ENCODE measurements at regions not wholly inside any gene's neighbourhood (a gene's known extent, or its start where the extent isn't known, plus 50 kb on each side); places are given as distances from the start of the nearest gene placed in this dataset.

DNA sequence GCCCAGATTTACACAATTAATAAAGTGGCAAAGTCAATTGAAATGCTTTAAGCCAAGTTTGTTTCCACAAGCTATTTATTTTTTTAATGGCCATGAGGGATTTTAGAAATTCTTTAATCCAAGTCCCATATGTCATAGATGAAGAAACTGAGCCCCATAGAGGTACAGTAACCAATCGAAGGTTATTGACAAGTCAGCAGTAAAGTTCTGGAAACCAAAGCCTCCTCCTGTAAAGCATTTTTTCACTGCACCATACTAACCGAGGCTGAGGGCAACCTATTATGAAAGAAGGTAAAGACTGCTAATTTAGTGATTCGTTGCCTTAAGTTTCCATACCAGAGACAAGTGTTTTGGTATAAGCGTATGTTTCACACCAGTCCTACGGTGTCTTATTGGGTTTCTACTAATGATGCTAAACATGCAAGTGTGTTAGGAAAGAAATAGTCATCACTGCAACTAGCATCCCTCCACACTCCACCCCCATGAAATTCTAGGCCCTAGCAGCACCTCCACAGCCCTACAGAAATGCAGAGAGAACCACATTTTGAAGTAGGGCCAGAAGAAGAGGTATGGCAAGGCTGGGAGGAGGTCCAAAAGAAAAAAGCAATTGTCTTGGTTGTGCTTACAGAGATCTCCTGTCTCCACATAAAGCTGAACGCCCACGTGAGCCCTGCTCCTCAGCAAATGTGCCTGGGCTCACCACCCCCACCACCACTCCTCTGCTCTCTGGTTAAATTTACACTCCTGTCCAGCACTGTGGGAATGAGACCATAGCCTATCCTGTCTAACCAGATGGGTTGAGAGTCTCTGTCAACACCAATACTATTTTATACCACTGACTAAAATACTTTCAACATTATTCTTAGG, 271.1 kb upstream of the G2E3 start:
- Histone ChIP-seq H4K20me1 (ENCODE audit: insufficient read depth) (no peaks in the 10 kb centered on the region), H3F3A (ENCODE audit: insufficient read depth) (peaks cover 6% of the 10 kb centered on the region), H3K4me1 (ENCODE audit: insufficient read depth) (peaks cover 9% of the 10 kb centered on the region), H3K36me3 (ENCODE audit: low read depth) (no peaks in the 10 kb centered on the region), H3K79me2 (ENCODE audit: insufficient read depth) (no peaks in the 10 kb centered on the region), H2AFZ (no peak overlapping the region), H3K4me3 (no peak overlapping the region), H3K9me3 (ENCODE audit: low read depth) (no peaks in the 10 kb centered on the region), H3K27me3 (replicated peaks; ENCODE audit: insufficient read depth) (no peaks in the 10 kb centered on the region), H3K9me2 (ENCODE audit: insufficient read depth) (no peaks in the 10 kb centered on the region), H3K4me2 (ENCODE audit: unreplicated experiment) (no peak overlapping the region), H3K27ac (no peak overlapping the region), H3K9ac (no peak overlapping the region)
- DNase-seq = peak; percentile 7
- WGBS, 2 experiments (ENCODE audit: low coverage in 1 of 2, low lambda C conversion rate in 2 of 2, missing lambda C conversion rate in 2 of 2) = 82 to 85% methylated on average over 7 of the region's 7 CpGs
- TF ChIP-seq EZH2 (IDR thresholded peaks at IDR 0.05; ENCODE audit: insufficient read depth, poor library complexity, severe bottlenecking) (no peak), EZH2phosphoT487 (IDR thresholded peaks at IDR 0.05; ENCODE audit: insufficient read depth, low read depth) (no peak)
- in situ Hi-C loops (cut with MboI) = no loop called here

DNA sequence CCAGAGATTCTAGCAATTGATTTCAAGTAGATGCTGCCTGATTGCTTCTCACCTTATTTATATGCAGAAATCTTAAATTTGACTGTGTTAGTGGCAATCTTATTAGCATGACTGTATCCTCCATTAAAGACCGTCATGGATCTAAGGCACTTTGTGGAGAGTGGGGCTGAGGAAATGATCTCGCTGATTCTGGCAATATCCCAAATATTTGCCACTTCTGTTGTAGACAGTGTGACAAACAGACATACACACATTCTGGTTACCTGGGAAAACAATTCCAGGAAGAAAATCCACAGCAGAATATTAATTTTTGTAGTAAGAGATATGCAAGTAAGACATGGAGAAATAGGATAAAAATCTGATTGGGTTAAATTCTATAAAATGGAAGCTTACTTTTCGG, 269.0 kb upstream of the G2E3 start:
- H3K9ac ChIP-seq = no peak overlapping the region

DNA sequence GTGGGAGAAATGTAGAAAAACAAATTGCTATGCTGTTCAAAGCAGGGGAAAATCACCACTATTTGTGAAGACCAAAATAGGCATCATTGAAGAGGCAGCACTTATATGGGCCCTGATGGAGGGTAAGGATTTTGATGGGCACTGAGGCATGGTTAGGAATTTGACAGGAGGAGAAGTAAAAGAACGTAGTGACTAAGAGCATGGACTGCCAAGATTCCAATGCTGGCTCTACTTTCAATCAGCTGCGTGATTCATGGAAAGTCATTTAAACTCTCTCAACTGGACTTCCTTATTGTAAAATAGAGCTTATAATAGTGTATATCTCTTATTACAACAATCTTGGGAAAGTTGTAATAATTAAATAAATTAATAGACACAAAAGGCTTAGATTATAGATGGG, 267.7 kb upstream of the G2E3 start:
- Histone ChIP-seq H2AFZ (no peak overlapping the region), H3K27ac (no peak overlapping the region), H3K9me3 (ENCODE audit: low read depth) (no peaks in the 10 kb centered on the region), H3K27me3 (replicated peaks; ENCODE audit: insufficient read depth) (0 out of 2 replicates have a peak, but pooled peaks cover 1% of the 10 kb centered on the region), H3K4me3 (no peak overlapping the region), H3K36me3 (ENCODE audit: low read depth) (no peaks in the 10 kb centered on the region), H3K79me2 (ENCODE audit: insufficient read depth) (no peaks in the 10 kb centered on the region), H3K9me2 (ENCODE audit: insufficient read depth) (no peaks in the 10 kb centered on the region), H3K4me1 (ENCODE audit: insufficient read depth) (peaks cover 9% of the 10 kb centered on the region), H3K4me2 (ENCODE audit: unreplicated experiment) (peak overlapping the region; percentile 4), H3K9ac (no peak overlapping the region), H3F3A (ENCODE audit: insufficient read depth) (peaks cover 6% of the 10 kb centered on the region), H4K20me1 (ENCODE audit: insufficient read depth) (no peaks in the 10 kb centered on the region)
- 0 to 6% methylated on average over 2 of the region's 2 CpGs for WGBS, 2 experiments (ENCODE audit: low coverage in 1 of 2, low lambda C conversion rate in 2 of 2, missing lambda C conversion rate in 2 of 2)
- DNase-seq = peak; percentile 89
- in situ Hi-C loops (cut with MboI) = no loop called here
- TF ChIP-seq EZH2 (IDR thresholded peaks at IDR 0.05; ENCODE audit: insufficient read depth, poor library complexity, severe bottlenecking) (no peak), EZH2phosphoT487 (IDR thresholded peaks at IDR 0.05; ENCODE audit: insufficient read depth, low read depth) (no peak)

More for the DNA sequence above, 269.0 kb upstream of the G2E3 start:
- H3K79me2 ChIP-seq (ENCODE audit: insufficient read depth) = no peaks in the 10 kb centered on the region
- H3F3A ChIP-seq (ENCODE audit: insufficient read depth) = peaks cover 6% of the 10 kb centered on the region
- no peaks in the 10 kb centered on the region for H3K9me3 ChIP-seq (ENCODE audit: low read depth)
- no peak overlapping the region for H3K4me2 ChIP-seq (ENCODE audit: unreplicated experiment)
- H3K4me1 ChIP-seq (ENCODE audit: insufficient read depth) = peaks cover 9% of the 10 kb centered on the region
- H2AFZ ChIP-seq = no peak overlapping the region
- in situ Hi-C loops (cut with MboI) = no loop called here
- no peak overlapping the region for H3K27ac ChIP-seq
- H3K9me2 ChIP-seq (ENCODE audit: insufficient read depth) = no peaks in the 10 kb centered on the region
- no peaks in the 10 kb centered on the region for H3K36me3 ChIP-seq (ENCODE audit: low read depth)
- DNase-seq = no peak
- WGBS, 2 experiments (ENCODE audit: low coverage in 1 of 2, low lambda C conversion rate in 2 of 2, missing lambda C conversion rate in 2 of 2) = 68 to 83% methylated on average over 3 of the region's 3 CpGs
- TF ChIP-seq EZH2phosphoT487 (IDR thresholded peaks at IDR 0.05; ENCODE audit: insufficient read depth, low read depth) (no peak), EZH2 (IDR thresholded peaks at IDR 0.05; ENCODE audit: insufficient read depth, poor library complexity, severe bottlenecking) (no peak)
- no peaks in the 10 kb centered on the region for H3K27me3 ChIP-seq (replicated peaks; ENCODE audit: insufficient read depth)
- H4K20me1 ChIP-seq (ENCODE audit: insufficient read depth) = no peaks in the 10 kb centered on the region
- H3K4me3 ChIP-seq = no peak overlapping the region

DNA sequence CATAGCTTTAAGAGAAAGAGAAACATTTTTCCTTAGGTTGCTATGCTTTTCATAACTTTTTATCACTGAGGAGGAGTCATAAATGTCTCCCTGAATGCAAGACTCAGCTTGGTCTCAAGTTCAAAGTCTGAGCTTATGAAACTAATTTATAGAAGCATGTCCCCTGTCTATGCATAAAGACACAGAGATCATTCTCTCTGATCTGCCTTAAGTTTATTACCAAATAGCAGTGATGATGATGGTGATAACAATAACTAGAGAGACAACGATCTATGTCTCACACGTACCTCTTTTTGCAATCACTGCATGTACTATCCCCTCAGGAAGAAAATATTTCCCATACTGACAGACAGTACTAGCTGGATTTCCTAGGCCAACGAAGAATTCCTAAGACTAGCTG, 266.4 kb upstream of the G2E3 start:
- no peak overlapping the region for H3K4me3 ChIP-seq
- H3K9ac ChIP-seq = no peak overlapping the region
- no peak overlapping the region for H2AFZ ChIP-seq
- no peak overlapping the region for H3K4me2 ChIP-seq (ENCODE audit: unreplicated experiment)
- H3K4me1 ChIP-seq (ENCODE audit: insufficient read depth) = peaks cover 9% of the 10 kb centered on the region
- H3K9me2 ChIP-seq (ENCODE audit: insufficient read depth) = no peaks in the 10 kb centered on the region
- no peak overlapping the region for H3K27ac ChIP-seq
- in situ Hi-C loops (cut with MboI) = no loop called here
- H3K9me3 ChIP-seq (ENCODE audit: low read depth) = no peaks in the 10 kb centered on the region
- H3K79me2 ChIP-seq (ENCODE audit: insufficient read depth) = no peaks in the 10 kb centered on the region
- 43 to 47% methylated on average over 3 of the region's 3 CpGs for WGBS, 2 experiments (ENCODE audit: low coverage in 1 of 2, low lambda C conversion rate in 2 of 2, missing lambda C conversion rate in 2 of 2)
- DNase-seq = no peak
- no peaks in the 10 kb centered on the region for H4K20me1 ChIP-seq (ENCODE audit: insufficient read depth)
- peaks cover 6% of the 10 kb centered on the region for H3F3A ChIP-seq (ENCODE audit: insufficient read depth)
- TF ChIP-seq EZH2 (IDR thresholded peaks at IDR 0.05; ENCODE audit: insufficient read depth, poor library complexity, severe bottlenecking) (no peak), EZH2phosphoT487 (IDR thresholded peaks at IDR 0.05; ENCODE audit: insufficient read depth, low read depth) (no peak)
- no peaks in the 10 kb centered on the region for H3K36me3 ChIP-seq (ENCODE audit: low read depth)
- H3K27me3 ChIP-seq (replicated peaks; ENCODE audit: insufficient read depth) = 0 out of 2 replicates have a peak, but pooled peaks cover 4% of the 10 kb centered on the region

All from GM23248 (cell line).